ENCODE measurements at regions not wholly inside any gene's neighbourhood (a gene's known extent, or its start where the extent isn't known, plus 50 kb on each side); places are given as distances from the start of the nearest gene placed in this dataset.
A peak's percentile ranks its signal among the peaks of the same experiment; 100 is the strongest.

DNA sequence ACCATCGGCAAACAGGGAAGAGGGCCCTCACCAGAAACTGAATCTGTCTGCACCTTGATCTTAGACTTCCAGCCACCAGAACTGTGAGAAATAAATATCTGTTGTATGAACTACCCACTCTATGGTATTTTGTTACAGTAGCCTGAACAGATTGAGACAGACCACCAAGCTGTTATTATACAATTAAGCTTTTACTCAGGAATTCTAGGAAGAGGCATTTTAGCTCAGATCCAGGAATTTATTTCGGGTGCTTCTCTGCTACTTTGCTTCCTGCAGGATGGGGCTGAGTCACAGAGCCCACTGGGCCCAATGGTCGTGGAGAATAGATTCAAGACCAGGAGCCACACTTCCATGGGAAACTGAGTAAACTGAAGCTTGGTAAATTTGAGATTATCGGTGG is 145.5 kb upstream of the PFN2 start:
- no peak for DNase-seq

DNA sequence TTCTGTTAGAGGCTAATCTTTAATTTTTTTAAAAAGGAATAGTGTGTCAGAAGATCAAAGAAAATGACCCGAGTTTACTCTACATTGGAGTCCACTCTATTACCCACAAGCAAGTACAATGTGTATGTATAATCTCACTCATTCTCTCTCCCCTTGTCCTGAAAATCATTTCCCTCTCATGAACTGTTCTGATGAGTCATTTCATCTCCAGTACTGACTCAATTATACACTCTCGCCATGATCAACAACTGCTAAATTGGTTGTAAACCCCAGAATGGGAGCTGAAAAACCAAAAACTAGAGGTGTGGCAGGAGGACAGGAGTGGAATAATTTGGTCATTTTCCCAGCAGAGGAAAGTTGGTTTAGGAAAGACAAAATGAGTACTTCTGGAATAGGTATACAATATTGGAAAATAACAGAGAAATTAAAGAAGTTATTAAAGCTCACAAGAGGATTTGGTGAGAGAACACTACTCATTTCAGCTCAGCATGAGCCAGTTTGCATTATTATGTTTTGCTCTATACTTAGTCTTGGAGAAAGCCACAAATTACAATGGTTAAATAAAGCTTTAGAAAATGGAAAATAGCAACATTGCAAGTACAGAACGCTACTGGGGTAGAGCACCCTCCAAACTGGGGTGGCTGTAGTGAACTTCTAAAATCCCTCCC is 144.3 kb upstream of the PFN2 start:
- no peak for DNase-seq

DNA sequence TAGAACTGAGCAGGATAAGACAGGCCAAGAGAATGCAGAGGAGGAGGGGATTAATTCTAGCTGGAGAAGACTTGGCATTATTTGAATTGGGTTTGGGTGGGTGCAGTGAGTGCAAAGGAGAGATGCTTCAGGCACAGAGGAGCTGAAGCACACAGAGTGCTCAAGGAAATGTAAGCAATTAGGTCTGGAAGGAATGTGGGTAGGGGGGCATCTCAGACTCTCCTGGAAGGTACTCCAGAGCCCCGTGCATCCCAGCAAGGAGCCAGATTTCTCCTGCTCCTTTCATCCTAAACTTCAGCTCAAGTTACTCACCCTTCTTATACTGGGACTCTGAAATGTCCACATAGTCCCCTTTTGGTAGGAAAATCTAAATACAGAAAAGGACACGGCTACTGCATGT is 143.6 kb upstream of the PFN2 start:
- no peak for DNase-seq

DNA sequence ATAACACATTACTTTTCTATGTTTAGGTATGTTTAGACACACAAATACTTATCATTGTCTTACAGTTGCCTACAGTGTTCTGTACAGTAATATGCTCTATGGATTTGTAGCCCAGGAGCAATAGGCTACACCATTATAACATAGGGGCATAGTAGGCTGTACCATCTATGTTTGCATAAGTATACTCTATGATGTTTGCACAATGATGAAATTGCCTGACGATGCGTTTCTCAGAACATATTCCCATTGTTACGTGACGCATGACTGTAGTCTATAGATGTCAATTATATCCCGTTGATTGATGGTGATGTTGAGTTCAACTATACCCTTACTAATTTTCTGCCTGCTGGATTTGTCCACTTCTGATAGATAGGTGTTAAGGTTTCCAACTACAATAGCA is 139.4 kb upstream of the PFN2 start:
- no peak for DNase-seq

DNA sequence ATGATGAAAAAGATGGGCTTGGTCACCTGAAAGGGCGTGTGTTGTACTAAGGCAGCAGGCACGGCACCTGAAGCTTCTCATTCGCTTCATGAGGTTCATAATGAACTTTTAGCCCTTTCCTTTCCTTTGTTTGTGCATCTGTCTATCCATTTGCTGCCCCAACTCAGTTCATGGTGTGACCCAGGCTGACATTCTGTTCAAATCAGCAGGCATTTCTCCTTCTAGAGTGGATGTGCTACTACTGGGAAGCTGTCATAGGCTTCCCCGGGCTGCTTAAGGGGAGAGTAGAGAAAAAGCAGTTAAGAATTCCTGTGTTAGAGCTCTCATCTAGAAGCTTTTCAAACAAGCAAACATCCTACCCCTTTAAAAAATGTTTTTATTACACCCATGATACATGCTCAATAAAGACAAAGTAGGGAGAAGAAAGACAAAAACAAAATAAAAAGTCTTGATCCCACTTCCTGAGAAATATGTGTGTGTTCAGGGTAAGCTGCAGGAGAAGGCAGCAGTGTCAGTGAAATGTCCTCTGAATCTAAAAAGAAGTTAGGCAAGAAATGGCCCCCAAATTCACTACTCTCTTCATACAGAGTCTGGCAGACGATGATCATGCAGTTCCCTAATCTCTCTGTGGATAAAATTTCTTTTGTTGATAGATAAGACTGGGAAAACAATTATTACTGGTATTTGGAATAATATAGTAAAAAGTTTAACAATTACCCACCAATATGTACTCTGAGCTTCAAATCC is 136.9 kb upstream of the PFN2 start:
- DNase-seq: no peak

DNA sequence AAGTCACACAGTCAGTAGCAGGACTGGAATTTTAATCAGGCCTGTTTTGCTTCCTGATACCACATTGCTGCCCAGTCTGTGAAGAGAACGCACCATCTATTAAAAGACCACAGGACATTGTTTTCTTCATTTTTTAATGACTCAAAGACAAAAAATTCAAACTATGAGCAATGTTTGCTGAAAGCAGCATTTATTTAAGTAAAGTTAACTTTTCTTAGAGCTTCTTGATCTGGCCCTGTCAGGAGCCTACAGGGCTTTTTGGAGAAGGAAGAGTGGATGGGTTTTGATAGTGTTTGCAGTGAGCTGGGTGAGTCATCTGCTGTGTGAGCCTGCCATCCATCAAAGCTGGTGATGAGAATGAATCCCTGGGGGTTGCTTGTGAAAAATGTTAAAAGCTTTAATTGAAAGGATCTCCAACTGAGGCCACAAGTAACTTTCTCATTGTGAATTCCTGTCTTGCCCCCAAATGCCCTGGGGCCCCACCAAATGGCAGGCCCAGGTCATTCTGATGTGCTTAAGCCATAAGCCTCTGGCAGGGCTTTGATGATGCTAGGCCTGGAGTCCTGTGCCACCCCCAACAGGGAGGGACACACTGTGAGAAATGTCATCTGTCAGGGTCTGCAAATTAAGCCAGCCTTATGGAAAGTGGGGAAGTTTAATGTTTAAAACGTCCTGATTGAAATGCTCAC is 136.2 kb upstream of the PFN2 start:
- no peak for DNase-seq

DNA sequence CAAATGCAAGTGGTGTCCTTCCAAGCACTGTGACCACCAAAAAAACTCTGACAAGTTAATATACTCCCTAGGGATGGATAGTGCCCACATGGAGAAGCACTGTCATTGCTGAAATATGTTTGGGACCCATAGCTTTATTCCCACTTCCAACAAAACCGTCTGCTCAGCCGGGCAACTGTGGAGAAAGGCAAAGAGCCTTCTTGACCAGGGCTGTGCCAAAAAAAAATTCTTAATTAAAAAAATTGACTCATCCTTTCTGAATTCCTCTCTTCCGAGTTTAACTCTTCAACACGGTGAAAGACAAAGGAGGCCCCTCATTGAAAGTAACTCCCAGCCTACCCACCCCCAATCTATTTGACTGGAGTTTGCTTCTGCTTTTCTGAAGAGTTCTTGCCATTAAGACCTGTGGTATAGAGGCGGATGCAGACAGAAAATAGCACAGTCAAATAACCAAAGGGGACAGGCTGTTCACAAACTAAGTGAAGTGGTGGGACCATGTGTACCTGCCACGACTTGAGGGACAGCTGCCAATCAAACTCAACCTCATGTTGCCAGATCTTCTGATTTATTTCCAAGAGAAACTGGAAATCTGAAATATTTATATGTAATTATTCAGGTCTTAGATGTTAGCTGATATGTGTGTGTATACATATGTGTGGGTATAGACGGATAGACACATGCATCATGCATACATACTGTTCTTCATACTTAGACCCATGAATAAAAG is 135.4 kb upstream of the PFN2 start:
- no peak for DNase-seq

DNA sequence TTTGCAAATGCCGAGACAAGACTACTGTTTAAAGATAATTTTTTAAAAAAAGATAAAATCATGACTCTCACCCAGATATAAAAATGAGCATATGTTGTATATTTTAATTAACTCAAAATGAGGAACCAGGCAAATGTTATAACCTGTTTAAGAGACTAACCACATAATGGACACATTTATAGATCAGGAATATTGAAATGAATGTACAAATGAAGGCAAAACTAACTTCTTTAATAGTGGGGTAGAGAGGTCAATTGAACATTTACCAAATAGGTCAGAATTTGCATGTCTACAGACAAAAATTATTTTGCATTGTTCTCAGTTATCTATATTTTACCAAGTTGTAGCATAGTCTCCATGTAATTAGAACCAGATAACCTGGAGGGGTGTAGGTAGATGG is 134.3 kb upstream of the PFN2 start:
- no peak for DNase-seq

- no peak for DNase-seq
Observed at GRCh38 chr3:150104564-150104963, 133.9 kb upstream of the PFN2 start.

GRCh38 chr3:150101016-150101415 is 130.3 kb upstream of the PFN2 start:
- DNase-seq: no peak

DNA sequence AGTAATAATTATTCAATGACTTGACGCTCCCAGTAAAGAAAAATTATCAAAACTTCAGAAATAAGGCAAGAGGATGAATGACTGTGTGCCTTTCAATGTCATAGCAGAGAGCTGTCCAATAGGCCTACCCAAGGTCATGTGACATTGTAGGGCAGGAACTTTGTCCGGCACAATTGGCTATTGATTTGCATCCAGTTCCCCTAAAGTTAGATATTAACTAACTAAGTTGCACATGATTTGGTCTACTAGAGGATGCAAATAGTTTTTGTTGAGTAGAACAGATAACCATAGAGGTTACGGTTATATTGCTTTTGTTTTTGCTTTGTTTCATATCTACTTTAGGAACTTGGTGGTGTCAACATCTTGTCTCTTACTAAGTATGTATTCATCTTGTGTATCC is 127.9 kb upstream of the PFN2 start:
- no peak for DNase-seq

GRCh38 chr3:150097588-150097890 is 126.8 kb upstream of the PFN2 start:
- DNase-seq: no peak

DNA sequence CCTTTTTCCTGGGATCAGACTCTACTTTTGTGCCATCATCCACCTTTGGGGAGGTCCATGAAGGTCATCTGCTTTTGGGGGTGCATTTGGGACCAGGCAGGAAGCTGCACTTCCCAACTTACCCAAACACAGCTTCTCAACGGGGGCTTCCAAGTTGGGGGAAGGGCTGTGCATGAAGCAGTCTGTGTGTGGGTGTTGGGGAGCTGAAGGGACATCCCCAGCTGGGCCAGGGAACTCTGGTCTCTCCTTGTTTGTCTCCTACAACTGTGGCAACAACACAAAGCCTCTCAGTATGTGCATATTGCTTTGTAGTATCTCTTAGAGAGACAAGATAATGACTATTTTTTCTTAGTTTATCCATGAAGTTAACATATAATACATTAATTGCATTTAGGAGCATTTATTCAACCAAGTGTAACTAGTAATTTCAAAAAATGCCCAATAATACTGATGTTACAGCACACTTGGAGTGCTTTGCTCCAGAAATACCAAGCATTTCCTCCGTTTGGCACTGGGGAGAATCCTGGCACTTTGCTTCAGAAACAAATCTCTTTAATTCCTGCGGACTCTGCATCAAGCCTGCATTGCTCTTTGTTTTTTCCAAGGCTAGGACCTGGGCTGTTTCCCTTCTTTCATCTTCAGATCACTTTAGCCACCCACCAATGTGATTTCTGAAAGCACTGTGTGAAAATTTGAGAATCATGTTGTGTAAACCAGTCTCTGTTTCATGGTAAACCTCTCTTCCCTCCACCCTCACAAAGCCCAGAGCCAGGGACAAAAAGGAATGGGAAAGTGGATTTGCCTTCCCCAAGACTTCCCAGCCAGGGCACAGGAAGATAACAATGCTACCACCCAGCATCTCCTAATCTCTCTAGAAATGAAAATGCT is 126.2 kb upstream of the PFN2 start:
- no peak for DNase-seq

DNA sequence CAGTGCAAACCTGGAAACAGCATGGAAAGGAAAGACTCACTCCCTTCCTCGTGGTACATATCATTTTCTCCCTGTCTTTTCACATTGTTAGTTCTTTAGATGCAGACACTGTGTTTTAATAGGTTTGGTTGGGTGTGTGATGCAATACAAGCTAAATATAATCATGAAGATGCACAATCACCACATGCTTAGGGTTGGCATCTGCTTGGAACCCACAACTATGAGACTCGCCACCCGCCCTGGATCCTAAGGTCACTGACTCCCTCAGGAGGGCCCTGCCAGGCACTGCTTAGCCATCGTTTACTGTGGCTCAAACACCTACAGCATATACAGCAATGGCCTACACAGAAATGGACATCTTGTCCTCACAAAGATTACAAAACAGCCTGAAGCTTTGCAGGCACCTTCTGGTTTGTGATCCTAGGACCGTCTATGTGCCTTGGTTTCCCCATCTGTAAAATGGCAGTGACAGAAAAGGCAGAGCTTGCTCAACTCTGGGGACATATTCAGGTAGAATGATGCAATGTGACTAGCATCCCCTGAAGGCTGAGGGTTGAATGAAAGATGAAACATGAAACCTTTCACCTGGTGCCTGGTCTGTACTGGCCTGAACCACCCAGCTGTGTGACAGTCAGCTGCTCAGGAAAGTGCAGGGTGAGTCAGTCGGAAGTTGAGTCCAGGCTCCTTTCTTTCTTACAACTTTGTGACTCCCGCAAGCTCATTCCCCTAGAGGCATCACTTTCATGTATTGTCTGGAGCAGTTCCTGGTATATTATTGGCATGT is 123.6 kb upstream of the PFN2 start:
- DNase-seq: peak; percentile 32

- no peak for DNase-seq
Observed at GRCh38 chr3:150091626-150092025, 120.9 kb upstream of the PFN2 start.

GRCh38 chr3:150090877-150091276 is 120.2 kb upstream of the PFN2 start:
- DNase-seq: no peak

DNA sequence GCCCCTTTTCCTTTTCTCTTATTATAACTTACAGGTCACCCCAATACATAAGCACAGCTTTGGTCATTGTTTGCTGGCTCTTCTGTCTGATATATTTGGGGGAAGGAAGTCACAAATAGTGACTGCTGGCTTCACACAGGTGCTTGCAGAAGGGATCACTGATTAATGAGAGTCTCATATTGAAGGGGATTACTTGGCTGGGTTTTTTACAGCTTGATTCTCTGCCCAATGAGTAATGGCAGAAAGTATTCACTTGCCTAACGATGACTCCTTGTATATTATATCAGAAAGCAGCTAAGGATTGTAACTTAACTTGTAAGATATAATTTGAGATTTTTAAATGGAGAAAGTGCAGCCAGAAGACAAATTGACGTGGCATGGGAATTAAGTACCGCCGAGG is 119.3 kb upstream of the PFN2 start:
- no peak for DNase-seq

DNA sequence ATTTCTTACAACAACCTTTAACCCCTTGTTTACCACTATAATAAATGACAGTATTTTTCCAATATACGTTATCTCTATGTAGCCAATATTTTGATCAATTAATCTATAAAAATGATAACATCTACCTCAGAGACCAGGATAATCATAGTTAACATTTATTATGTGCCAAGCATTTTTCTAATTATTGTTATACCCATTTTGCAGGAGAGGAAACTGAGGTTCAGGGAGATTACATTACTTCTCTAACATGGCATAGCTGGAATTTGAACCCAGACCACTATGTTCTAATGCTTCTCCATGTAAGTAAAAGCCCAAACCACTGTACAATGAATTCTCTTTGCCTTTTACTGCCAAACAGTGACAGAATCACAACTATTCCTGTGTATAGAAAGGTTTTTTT is 113.4 kb upstream of the PFN2 start:
- no peak for DNase-seq

- DNase-seq: peak; percentile 28
Observed at GRCh38 chr3:150083655-150084042, 113.0 kb upstream of the PFN2 start.

GRCh38 chr3:150082898-150083654 is 112.4 kb upstream of the PFN2 start:
- DNase-seq: no peak

GRCh38 chr3:150081084-150081483 is 110.4 kb upstream of the PFN2 start:
- DNase-seq: no peak
